HepG2 (cell line): ENCODE measurements at regions not wholly inside any gene's neighbourhood (a gene's known extent, or its start where the extent isn't known, plus 50 kb on each side); places are given as distances from the start of the nearest gene placed in this dataset.

ENCODE experiments used
- AHR ChIP-seq: IDR thresholded peaks from 2 replicates; pipeline ENCODE4 v1.6.1; 2018; ENCODE audit warnings: missing genetic modification reagents, missing compliant biosample characterization
- CBX2 ChIP-seq, 2 experiments: fragments of 200-600 bp in 1 of 2; sonication (generic); formaldehyde crosslinking in 1 of 2; IDR thresholded peaks; 2 replicates each; pipeline versions ENCODE4 v1.7.0 to v1.8.1; 2018 to 2022; ENCODE audit warnings: low read depth in 2 of 2, low read length in 1 of 2, mild to moderate bottlenecking in 1 of 2, missing genetic modification reagents in 1 of 2
- CENPT ChIP-seq: sonication (generic); formaldehyde crosslinking; IDR thresholded peaks from 2 replicates; pipeline ENCODE4 v1.8.0; 2022; ENCODE audit warnings: low read depth, mild to moderate bottlenecking, moderate library complexity, missing genetic modification reagents
- DMTF1 ChIP-seq: sonication (generic); formaldehyde crosslinking; IDR thresholded peaks from 2 replicates; pipeline ENCODE4 v1.4.0; 2020; ENCODE audit warnings: mild to moderate bottlenecking, missing genetic modification reagents
- GRHL1 ChIP-seq: sonication (generic); formaldehyde crosslinking; conservative IDR thresholded peaks from 2 replicates; pipeline ENCODE4 v1.8.0; 2022; ENCODE audit warnings: missing genetic modification reagents
- HES4 ChIP-seq: sonication (generic); formaldehyde crosslinking; IDR thresholded peaks from 2 replicates; pipeline ENCODE4 v1.9.0; 2021; ENCODE audit warnings: mild to moderate bottlenecking, missing genetic modification reagents, borderline replicate concordance
- MEIS1 ChIP-seq: sonication (generic); formaldehyde crosslinking; IDR thresholded peaks from 2 replicates; pipeline ENCODE4 v1.9.0; 2021; ENCODE audit warnings: mild to moderate bottlenecking, missing genetic modification reagents, moderate library complexity, borderline replicate concordance
- TBX2 ChIP-seq: sonication (generic); formaldehyde crosslinking; IDR thresholded peaks from 2 replicates; pipeline ENCODE4 v1.5.0; 2020; ENCODE audit warnings: missing genetic modification reagents, mild to moderate bottlenecking, borderline replicate concordance
- USF2 ChIP-seq, 2 experiments: sonication (generic) in 1 of 2; formaldehyde crosslinking in 1 of 2; IDR thresholded peaks; 2 replicates each; pipeline versions ENCODE4 v1.5.1 to v1.6.1; 2011 to 2020; ENCODE audit warnings: borderline replicate concordance in 1 of 2, low read depth in 1 of 2, low read length in 1 of 2, mild to moderate bottlenecking in 1 of 2, missing genetic modification reagents in 1 of 2, moderate library complexity in 1 of 2
- ZFP36L1 ChIP-seq: sonication (generic); formaldehyde crosslinking; IDR thresholded peaks from 2 replicates; pipeline ENCODE4 v1.8.0; 2022; ENCODE audit warnings: mild to moderate bottlenecking, missing genetic modification reagents, moderate library complexity
- ZNF597 ChIP-seq: sonication (generic); formaldehyde crosslinking; IDR thresholded peaks from 2 replicates; pipeline ENCODE4 v1.5.0; 2020; ENCODE audit warnings: missing genetic modification reagents
- ZNF768 ChIP-seq: sonication (generic); formaldehyde crosslinking; IDR thresholded peaks from 2 replicates; pipeline ENCODE4 v1.4.0; 2020; ENCODE audit warnings: missing genetic modification reagents
- ZNF781 ChIP-seq: sonication (generic); formaldehyde crosslinking; IDR thresholded peaks from 2 replicates; pipeline ENCODE4 v1.5.1; 2020; ENCODE audit warnings: borderline replicate concordance, mild to moderate bottlenecking, missing genetic modification reagents; ENCODE audit errors: not compliant biosample characterization
- TF ChIP-seq, protein P1 (sequence below): sonication (generic); formaldehyde crosslinking; IDR thresholded peaks from 2 replicates; pipeline ENCODE4 v1.4.0; 2020; ENCODE audit warnings: low read depth, missing genetic modification reagents
- TF ChIP-seq, protein P2 (sequence below): sonication (generic); formaldehyde crosslinking; IDR thresholded peaks from 2 replicates; pipeline ENCODE4 v1.4.0; 2020; ENCODE audit warnings: missing genetic modification reagents

DNA sequence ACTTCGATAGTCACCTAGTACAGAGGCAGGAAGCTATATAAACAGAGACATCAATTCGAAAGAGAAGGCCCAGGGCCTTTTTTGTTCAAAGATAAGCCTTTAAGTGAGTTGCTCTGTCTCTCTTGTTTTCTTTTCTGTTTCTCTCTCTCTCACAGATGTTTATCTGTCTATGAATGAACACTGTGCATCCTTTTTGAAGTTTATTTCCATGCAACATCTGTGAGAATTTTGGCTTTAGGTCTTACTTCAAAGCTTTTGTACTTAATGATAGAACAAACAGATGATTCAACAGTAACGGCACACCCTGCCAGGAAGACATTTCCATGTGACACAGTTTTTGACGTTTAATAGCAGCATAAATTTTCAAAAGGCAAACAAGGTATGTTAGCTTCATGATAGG is 1413.1 kb upstream of the CDH6 start (continued):
- TF ChIP-seq DMTF1, result no peak
- peak; percentile 73; the same call in 1 of the 2 replicates for TF ChIP-seq TBX2 (CRISPR knock-in tag)
- no peak for TF ChIP-seq ZNF781 (CRISPR knock-in tag)
- no peak for TF ChIP-seq GRHL1 (CRISPR knock-in tag)
- no peak for TF ChIP-seq HES4
- no peak for TF ChIP-seq MEIS1 (CRISPR knock-in tag)
- TF ChIP-seq ZNF597, result no peak
- no peak for TF ChIP-seq AHR (CRISPR knock-in tag)
- TF ChIP-seq, protein P1, sequence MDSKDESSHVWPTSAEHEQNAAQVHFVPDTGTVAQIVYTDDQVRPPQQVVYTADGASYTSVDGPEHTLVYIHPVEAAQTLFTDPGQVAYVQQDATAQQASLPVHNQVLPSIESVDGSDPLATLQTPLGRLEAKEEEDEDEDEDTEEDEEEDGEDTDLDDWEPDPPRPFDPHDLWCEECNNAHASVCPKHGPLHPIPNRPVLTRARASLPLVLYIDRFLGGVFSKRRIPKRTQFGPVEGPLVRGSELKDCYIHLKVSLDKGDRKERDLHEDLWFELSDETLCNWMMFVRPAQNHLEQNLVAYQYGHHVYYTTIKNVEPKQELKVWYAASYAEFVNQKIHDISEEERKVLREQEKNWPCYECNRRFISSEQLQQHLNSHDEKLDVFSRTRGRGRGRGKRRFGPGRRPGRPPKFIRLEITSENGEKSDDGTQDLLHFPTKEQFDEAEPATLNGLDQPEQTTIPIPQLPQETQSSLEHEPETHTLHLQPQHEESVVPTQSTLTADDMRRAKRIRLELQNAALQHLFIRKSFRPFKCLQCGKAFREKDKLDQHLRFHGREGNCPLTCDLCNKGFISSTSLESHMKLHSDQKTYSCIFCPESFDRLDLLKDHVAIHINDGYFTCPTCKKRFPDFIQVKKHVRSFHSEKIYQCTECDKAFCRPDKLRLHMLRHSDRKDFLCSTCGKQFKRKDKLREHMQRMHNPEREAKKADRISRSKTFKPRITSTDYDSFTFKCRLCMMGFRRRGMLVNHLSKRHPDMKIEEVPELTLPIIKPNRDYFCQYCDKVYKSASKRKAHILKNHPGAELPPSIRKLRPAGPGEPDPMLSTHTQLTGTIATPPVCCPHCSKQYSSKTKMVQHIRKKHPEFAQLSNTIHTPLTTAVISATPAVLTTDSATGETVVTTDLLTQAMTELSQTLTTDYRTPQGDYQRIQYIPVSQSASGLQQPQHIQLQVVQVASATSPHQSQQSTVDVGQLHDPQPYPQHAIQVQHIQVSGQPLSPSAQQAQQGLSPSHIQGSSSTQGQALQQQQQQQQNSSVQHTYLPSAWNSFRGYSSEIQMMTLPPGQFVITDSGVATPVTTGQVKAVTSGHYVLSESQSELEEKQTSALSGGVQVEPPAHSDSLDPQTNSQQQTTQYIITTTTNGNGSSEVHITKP (CRISPR knock-in tag), result no peak
- TF ChIP-seq ZFP36L1 (CRISPR knock-in tag), result no peak; the same call in 1 of the 2 replicates
- no peak for TF ChIP-seq USF2 (IDR thresholded peaks at IDR 0.05; ENCODE audit: low read depth, low read length)
- no peak for TF ChIP-seq USF2 (CRISPR knock-in tag; IDR thresholded peaks at IDR 0.05; ENCODE audit: borderline replicate concordance)
- TF ChIP-seq ZNF768, result no peak
- TF ChIP-seq, protein P2, sequence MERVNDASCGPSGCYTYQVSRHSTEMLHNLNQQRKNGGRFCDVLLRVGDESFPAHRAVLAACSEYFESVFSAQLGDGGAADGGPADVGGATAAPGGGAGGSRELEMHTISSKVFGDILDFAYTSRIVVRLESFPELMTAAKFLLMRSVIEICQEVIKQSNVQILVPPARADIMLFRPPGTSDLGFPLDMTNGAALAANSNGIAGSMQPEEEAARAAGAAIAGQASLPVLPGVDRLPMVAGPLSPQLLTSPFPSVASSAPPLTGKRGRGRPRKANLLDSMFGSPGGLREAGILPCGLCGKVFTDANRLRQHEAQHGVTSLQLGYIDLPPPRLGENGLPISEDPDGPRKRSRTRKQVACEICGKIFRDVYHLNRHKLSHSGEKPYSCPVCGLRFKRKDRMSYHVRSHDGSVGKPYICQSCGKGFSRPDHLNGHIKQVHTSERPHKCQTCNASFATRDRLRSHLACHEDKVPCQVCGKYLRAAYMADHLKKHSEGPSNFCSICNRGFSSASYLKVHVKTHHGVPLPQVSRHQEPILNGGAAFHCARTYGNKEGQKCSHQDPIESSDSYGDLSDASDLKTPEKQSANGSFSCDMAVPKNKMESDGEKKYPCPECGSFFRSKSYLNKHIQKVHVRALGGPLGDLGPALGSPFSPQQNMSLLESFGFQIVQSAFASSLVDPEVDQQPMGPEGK (CRISPR knock-in tag), result peak; percentile 50
- TF ChIP-seq CENPT (CRISPR knock-in tag), result no peak
- no peak for TF ChIP-seq CBX2 (IDR thresholded peaks at IDR 0.05; ENCODE audit: low read depth, low read length)
- TF ChIP-seq CBX2 (CRISPR knock-in tag; IDR thresholded peaks at IDR 0.05; ENCODE audit: low read depth), result no peak
